Skeletal muscle tissue (tissue), 3 donors: ENCODE measurements at regions not wholly inside any gene's neighbourhood (a gene's known extent, or its start where the extent isn't known, plus 50 kb on each side); places are given as distances from the start of the nearest gene placed in this dataset.
"Not testable (repeated sequence)": the region's sequence is repeated elsewhere in the genome, so short reads cannot be mapped to it uniquely, and the experiment has no call there.

Experiments
- H3K27ac ChIP-seq: one replicate; pipeline ENCODE4 v1.7.0; 2013; ENCODE audit warnings: mild to moderate bottlenecking, low read depth, low read length, inconsistent platforms
- H3K27me3 ChIP-seq, 3 donors: one replicate each; pipeline ENCODE4 v1.7.0; 2013; ENCODE audit warnings: low read length in 3 of 3; ENCODE audit not compliant: control insufficient read depth in 3 of 3, insufficient read depth in 3 of 3
- H3K36me3 ChIP-seq, 3 donors: one replicate each; pipeline ENCODE4 v1.7.0; 2013; ENCODE audit warnings: low read length in 3 of 3; ENCODE audit not compliant: control insufficient read depth in 3 of 3, insufficient read depth in 3 of 3
- H3K4me1 ChIP-seq, 3 donors: one replicate each; pipeline ENCODE4 v1.7.0; 2013; ENCODE audit warnings: low read length in 3 of 3, mild to moderate bottlenecking in 3 of 3; ENCODE audit not compliant: control insufficient read depth in 3 of 3, insufficient read depth in 3 of 3
- H3K4me3 ChIP-seq, 3 donors: one replicate each; pipeline ENCODE4 v1.7.0; 2013; ENCODE audit warnings: low read length in 3 of 3
- H3K9ac ChIP-seq, 3 donors: one replicate each; pipeline ENCODE4 v1.7.0; 2013; ENCODE audit warnings: low read length in 3 of 3, mild to moderate bottlenecking in 3 of 3, moderate library complexity in 2 of 3, low read depth in 1 of 3
- H3K9me3 ChIP-seq, 3 donors: one replicate each; pipeline ENCODE4 v1.7.0; 2013; ENCODE audit warnings: low read length in 3 of 3; ENCODE audit not compliant: control insufficient read depth in 3 of 3
- donor health status: Osteomylitis.

DNA sequence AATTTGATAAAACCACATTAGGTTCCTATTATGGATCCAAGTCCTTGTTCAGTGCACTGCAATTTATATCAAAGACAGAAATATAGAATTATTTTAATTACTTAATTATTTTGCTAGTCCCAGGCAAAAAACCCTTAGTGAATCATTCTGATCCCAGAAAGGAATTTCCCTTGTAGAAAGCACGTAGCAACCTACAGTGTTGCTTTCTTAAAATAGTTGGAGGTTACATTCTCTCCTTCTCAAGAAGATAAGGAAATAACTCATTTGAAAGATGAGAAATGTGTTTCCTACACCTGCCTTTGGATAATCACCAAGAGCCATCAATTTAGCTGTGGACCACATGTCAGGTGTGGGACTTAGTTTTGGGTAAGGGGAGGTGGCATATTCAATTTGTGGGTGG lies 434.9 kb downstream of the SHISA9 start:
- Histone ChIP-seq H3K4me1 (no peaks in the 10 kb centered on the region), H3K9ac (no peak overlapping the region), H3K9me3 (peaks cover 0 to 2% (median 0%) of the 10 kb centered on the region in 3 donors), H3K36me3 (no peaks in the 10 kb centered on the region), H3K27ac (no peak overlapping the region), H3K4me3 (no peak overlapping the region), H3K27me3 (peaks cover 0 to 3% (median 0%) of the 10 kb centered on the region in 3 donors)

DNA sequence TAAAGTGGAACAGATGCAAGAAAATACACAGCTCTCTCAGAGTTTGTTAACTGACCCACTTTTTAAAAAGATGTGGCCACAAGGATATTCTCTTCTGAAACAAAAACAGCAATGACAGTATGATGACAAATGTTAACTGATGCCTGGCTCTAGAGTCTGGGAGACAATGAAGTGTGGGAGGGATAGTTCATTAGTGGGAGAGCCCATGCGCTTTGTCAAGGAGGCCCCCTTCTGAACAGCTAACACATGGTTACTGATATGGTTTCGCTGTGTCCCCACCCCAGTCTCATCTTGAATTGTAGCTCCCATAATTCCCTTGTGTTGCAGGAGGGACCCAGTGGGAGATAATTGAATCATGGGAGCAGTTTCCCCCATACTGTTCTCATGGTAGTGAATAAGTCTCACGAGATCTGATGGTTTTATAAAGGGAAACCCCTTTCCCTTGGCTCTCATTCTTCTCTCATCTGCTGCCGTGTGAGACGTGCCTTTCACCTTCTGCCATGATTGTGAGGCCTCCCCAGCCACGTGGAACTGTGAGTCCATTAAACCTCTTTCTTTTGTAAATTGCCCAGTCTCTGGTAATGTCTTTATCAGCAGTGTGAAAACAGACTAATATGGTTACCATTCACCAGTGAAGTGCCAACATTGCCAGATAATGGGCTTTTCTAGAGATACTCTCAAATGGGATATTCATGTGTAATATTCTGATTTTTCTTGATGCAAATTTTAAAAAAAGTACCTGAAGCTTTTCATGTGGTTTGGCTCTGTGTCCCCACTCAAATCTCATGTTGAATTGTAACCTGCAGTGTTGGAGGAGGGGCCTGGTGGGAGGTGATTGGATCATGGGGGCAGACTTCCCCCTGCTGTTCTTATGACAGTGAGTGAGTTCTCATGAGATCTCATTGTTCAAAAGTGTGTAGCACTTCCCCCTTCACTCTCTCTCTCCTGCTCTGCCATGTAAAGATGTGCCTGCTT lies 435.8 kb downstream of the SHISA9 start:
- not testable (repeated sequence) for H3K36me3 ChIP-seq, H3K27ac ChIP-seq, H3K9ac ChIP-seq, H3K4me1 ChIP-seq, H3K9me3 ChIP-seq, H3K4me3 ChIP-seq, H3K27me3 ChIP-seq

DNA sequence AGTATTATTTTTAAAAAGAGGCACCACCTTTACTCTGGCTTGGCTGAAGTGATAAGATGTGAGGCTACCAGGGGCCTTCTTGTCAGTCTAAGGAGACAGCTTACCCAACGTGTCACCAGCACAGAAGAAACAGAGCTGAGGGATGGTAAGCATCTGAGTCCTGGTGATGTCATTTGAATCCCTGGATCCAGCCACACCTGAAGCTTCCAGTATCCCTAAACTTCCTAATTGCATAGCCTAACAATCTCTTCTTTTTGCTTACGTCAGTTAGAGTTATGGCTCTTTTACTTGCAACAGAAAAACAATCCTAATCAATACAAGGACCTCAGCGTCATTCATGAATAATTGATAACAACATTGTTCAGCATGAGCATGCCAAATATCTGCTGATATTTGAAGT lies 436.6 kb downstream of the SHISA9 start:
- H3K27me3 ChIP-seq = peaks cover 0 to 3% (median 0%) of the 10 kb centered on the region in 3 donors
- no peaks in the 10 kb centered on the region for H3K4me1 ChIP-seq
- H3K9ac ChIP-seq = no peak overlapping the region

GRCh38 chr16:13342675-13343074 lies 441.3 kb downstream of the SHISA9 start:
- Histone ChIP-seq H3K4me1 (no peaks in the 10 kb centered on the region), H3K4me3 (no peak overlapping the region), H3K9ac (no peak overlapping the region), H3K9me3 (peaks cover 0 to 2% (median 0%) of the 10 kb centered on the region in 3 donors), H3K27me3 (no peaks in the 10 kb centered on the region), H3K27ac (no peak overlapping the region), H3K36me3 (no peaks in the 10 kb centered on the region)

More for the DNA sequence above, 436.6 kb downstream of the SHISA9 start:
- peaks cover 0 to 2% (median 0%) of the 10 kb centered on the region in 3 donors for H3K9me3 ChIP-seq
- no peak overlapping the region for H3K4me3 ChIP-seq
- H3K27ac ChIP-seq = no peak overlapping the region
- H3K36me3 ChIP-seq = no peaks in the 10 kb centered on the region

GRCh38 chr16:13344001-13344400 lies 442.6 kb downstream of the SHISA9 start:
- Histone ChIP-seq H3K9me3 (peaks cover 0 to 2% (median 0%) of the 10 kb centered on the region in 3 donors), H3K4me3 (no peak overlapping the region), H3K36me3 (no peaks in the 10 kb centered on the region), H3K4me1 (no peaks in the 10 kb centered on the region), H3K9ac (no peak overlapping the region), H3K27ac (no peak overlapping the region), H3K27me3 (no peaks in the 10 kb centered on the region)

GRCh38 chr16:13348416-13348815 lies 447.0 kb downstream of the SHISA9 start:
- H3K27ac ChIP-seq = no peak overlapping the region
- no peaks in the 10 kb centered on the region for H3K36me3 ChIP-seq
- no peaks in the 10 kb centered on the region for H3K27me3 ChIP-seq
- no peak overlapping the region for H3K4me3 ChIP-seq
- H3K4me1 ChIP-seq = no peaks in the 10 kb centered on the region
- no peaks in the 10 kb centered on the region for H3K9me3 ChIP-seq
- no peak overlapping the region for H3K9ac ChIP-seq

DNA sequence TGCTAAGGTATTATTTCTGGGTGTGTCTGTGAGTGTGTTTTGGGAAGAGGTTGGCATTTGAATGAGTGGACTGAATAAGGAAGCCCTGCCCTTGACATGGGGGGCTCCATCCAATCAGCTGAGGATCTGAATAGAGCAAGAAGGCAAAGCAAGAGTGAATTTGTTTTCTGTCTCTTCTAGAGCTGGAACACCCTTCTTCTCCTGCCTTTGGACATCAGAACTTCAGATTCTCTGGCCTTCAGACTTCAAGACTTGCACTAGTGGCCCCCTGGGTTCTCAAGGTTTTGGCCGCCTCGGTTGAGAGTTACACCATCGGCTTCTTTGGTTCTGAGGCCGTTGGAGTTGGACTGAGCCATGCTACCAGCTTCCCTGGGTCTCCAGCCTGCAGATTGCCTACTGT lies 448.6 kb downstream of the SHISA9 start:
- H3K9ac ChIP-seq = no peak overlapping the region
- no peak overlapping the region for H3K27ac ChIP-seq
- H3K27me3 ChIP-seq = no peaks in the 10 kb centered on the region
- no peaks in the 10 kb centered on the region for H3K36me3 ChIP-seq
- H3K4me1 ChIP-seq = no peaks in the 10 kb centered on the region
- H3K4me3 ChIP-seq = no peak overlapping the region
- no peaks in the 10 kb centered on the region for H3K9me3 ChIP-seq

GRCh38 chr16:13351181-13351580 lies 449.8 kb downstream of the SHISA9 start:
- H3K9ac ChIP-seq = no peak overlapping the region
- no peaks in the 10 kb centered on the region for H3K9me3 ChIP-seq
- H3K27ac ChIP-seq = no peak overlapping the region
- no peaks in the 10 kb centered on the region for H3K36me3 ChIP-seq
- H3K4me1 ChIP-seq = no peaks in the 10 kb centered on the region
- no peaks in the 10 kb centered on the region for H3K27me3 ChIP-seq
- no peak overlapping the region for H3K4me3 ChIP-seq

DNA sequence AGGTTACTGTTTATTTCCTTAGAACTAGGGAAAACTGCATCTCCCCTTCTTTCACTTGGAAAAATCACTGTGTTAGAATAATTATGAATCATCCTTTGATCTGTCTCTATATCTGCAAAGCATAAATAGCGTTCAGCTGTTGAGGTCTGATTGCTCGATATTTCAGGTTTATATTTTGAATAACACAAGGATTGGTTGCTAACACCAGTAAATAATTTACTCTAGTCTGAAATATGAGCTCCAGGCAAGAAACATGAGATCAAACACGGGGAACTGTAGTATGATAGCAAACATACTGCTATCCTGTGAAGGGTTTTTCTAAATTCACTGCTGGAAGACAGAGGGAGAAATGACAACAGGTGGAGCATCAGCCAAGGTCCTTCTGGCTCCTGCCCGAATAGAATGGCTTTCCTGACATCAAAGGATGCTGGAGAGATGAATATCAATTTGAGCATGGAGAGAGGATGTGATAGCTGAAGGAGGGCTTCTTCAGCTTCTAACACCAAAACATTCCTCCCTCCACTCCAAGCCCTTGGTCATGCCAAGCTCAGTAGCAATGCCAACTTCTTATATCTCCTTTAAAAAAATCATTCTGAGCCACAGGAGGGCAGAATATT lies 450.3 kb downstream of the SHISA9 start:
- Histone ChIP-seq H3K27me3 (no peaks in the 10 kb centered on the region), H3K9me3 (no peaks in the 10 kb centered on the region), H3K4me3 (no peak overlapping the region), H3K36me3 (no peaks in the 10 kb centered on the region), H3K9ac (no peak overlapping the region), H3K27ac (no peak overlapping the region), H3K4me1 (no peaks in the 10 kb centered on the region)

GRCh38 chr16:13352796-13353195 lies 451.4 kb downstream of the SHISA9 start:
- H3K9ac ChIP-seq, H3K9me3 ChIP-seq, H3K27me3 ChIP-seq, H3K36me3 ChIP-seq, H3K27ac ChIP-seq, H3K4me3 ChIP-seq, H3K4me1 ChIP-seq: not testable (repeated sequence)
